HG03175 (cell line): ENCODE measurements at regions not wholly inside any gene's neighbourhood (a gene's known extent, or its start where the extent isn't known, plus 50 kb on each side); places are given as distances from the start of the nearest gene placed in this dataset.

ENCODE experiments used
- ATAC-seq: cut with Tn5 transposase; IDR thresholded peaks from one replicate; pipeline ENCODE4 v1.9.1; 2021; ENCODE audit warnings: mild to moderate bottlenecking, moderate library complexity; ENCODE audit not compliant: unreplicated experiment

- no peak for ATAC-seq
Measured at GRCh38 chr12:84741692-84742091, 170.9 kb downstream of the SLC6A15 start.

- no peak for ATAC-seq
Measured at GRCh38 chr12:84741031-84741430, 171.6 kb downstream of the SLC6A15 start.

GRCh38 chr12:84740602-84741001 lies 172.0 kb downstream of the SLC6A15 start:
- no peak for ATAC-seq

- ATAC-seq = no peak
Measured at GRCh38 chr12:84738481-84738972, 174.1 kb downstream of the SLC6A15 start.

GRCh38 chr12:84732828-84733340 lies 179.7 kb downstream of the SLC6A15 start:
- ATAC-seq = no peak

- no peak for ATAC-seq
Measured at GRCh38 chr12:84730561-84731162, 181.9 kb downstream of the SLC6A15 start.

GRCh38 chr12:84727961-84728360 lies 184.6 kb downstream of the SLC6A15 start:
- no peak for ATAC-seq

- no peak for ATAC-seq
Measured at GRCh38 chr12:84726780-84727179, 185.8 kb downstream of the SLC6A15 start.

- no peak for ATAC-seq
Measured at GRCh38 chr12:84723988-84724387, 188.6 kb downstream of the SLC6A15 start.

- ATAC-seq = no peak
Measured at GRCh38 chr12:84719997-84720396, 192.6 kb downstream of the SLC6A15 start.

- no peak for ATAC-seq
Measured at GRCh38 chr12:84718906-84719305, 193.7 kb downstream of the SLC6A15 start.

- ATAC-seq = no peak
Measured at GRCh38 chr12:84712747-84713146, 199.9 kb downstream of the SLC6A15 start.

- no peak for ATAC-seq
Measured at GRCh38 chr12:84706374-84706773, 206.2 kb downstream of the SLC6A15 start.

GRCh38 chr12:84704856-84705255 lies 207.7 kb downstream of the SLC6A15 start:
- no peak for ATAC-seq

- no peak for ATAC-seq
Measured at GRCh38 chr12:84702001-84702400, 210.6 kb downstream of the SLC6A15 start.

GRCh38 chr12:84701041-84701440 lies 211.6 kb downstream of the SLC6A15 start:
- no peak for ATAC-seq

- ATAC-seq = no peak
Measured at GRCh38 chr12:84698576-84699333, 213.8 kb downstream of the SLC6A15 start.

- ATAC-seq = no peak
Measured at GRCh38 chr12:84696908-84697540, 215.6 kb downstream of the SLC6A15 start.

GRCh38 chr12:84696281-84696680 lies 216.3 kb downstream of the SLC6A15 start:
- no peak for ATAC-seq

- ATAC-seq = no peak
Measured at GRCh38 chr12:84694116-84694515, 218.5 kb downstream of the SLC6A15 start.

- ATAC-seq = no peak
Measured at GRCh38 chr12:84692071-84692470, 220.5 kb downstream of the SLC6A15 start.

- no peak for ATAC-seq
Measured at GRCh38 chr12:84691266-84691665, 221.3 kb downstream of the SLC6A15 start.
